HEK293 (cell line): ENCODE measurements at regions not wholly inside any gene's neighbourhood (a gene's known extent, or its start where the extent isn't known, plus 50 kb on each side); places are given as distances from the start of the nearest gene placed in this dataset.

Source experiments
- CTCF ChIA-PET: fragments of 350-600 bp; formaldehyde crosslinking; extraction: SDS; loops from one replicate; lab custom pipeline; 2021; ENCODE audit warnings: antibody characterized with exemption; lab: Yijun Ruan, JAX
- POLR2A ChIA-PET: fragments of 300-600 bp; formaldehyde crosslinking; extraction: SDS; loops from one replicate; lab custom pipeline; 2020; ENCODE audit warnings: antibody characterized with exemption, inconsistent platforms; lab: Yijun Ruan, JAX
- H3K27ac ChIP-seq: fragments of 200-500 bp; sonication (Bioruptor generic); 2 replicates; pipeline ENCODE4 v1.5.1; 2014; ENCODE audit warnings: low read depth, low read length, control low read depth, inconsistent platforms; ENCODE audit errors: extremely low read depth
- H3K36me3 ChIP-seq, 2 experiments: fragments of 200-500 bp in 1 of 2; sonication (Bioruptor generic) in 1 of 2; 1 replicate in 1 of 2; 2 replicates in 1 of 2; pipeline ENCODE4 v1.5.1; 2014 to 2017; ENCODE audit warnings: inconsistent platforms in 2 of 2, low read length in 2 of 2; ENCODE audit not compliant: control insufficient read depth in 2 of 2, insufficient read depth in 1 of 2
- H3K4me1 ChIP-seq: fragments of 200-500 bp; sonication (Bioruptor generic); 2 replicates; pipeline ENCODE4 v1.5.1; 2014; ENCODE audit warnings: mild to moderate bottlenecking, low read length, inconsistent platforms; ENCODE audit not compliant: control insufficient read depth, insufficient read depth
- H3K4me3 ChIP-seq: 2 replicates; pipeline ENCODE4 v1.5.1; 2011; ENCODE audit warnings: low read depth, mild to moderate bottlenecking, control low read depth, low read length, moderate library complexity
- H3K9me3 ChIP-seq: fragments of 200-500 bp; sonication (Bioruptor generic); 2 replicates; pipeline ENCODE4 v1.5.1; 2014; ENCODE audit warnings: low read depth, low read length, inconsistent platforms; ENCODE audit not compliant: control insufficient read depth, insufficient read depth
- GFI1B ChIP-seq: fragments of 450-650 bp; formaldehyde crosslinking; IDR thresholded peaks from 2 replicates; pipeline ENCODE4 v1.5.1; 2016; ENCODE audit warnings: missing biosample characterization, missing genetic modification characterization
- HOXD13 ChIP-seq: sonication (generic); formaldehyde crosslinking; IDR thresholded peaks from 2 replicates; pipeline ENCODE4 v1.8.0; 2022; ENCODE audit warnings: missing genetic modification reagents, borderline replicate concordance
- KLF1 ChIP-seq: fragments of 450-650 bp; formaldehyde crosslinking; IDR thresholded peaks from 2 replicates; pipeline ENCODE4 v1.5.1; 2016; ENCODE audit warnings: missing biosample characterization, missing genetic modification characterization
- PRDM2 ChIP-seq: fragments of 450-650 bp; formaldehyde crosslinking; IDR thresholded peaks from 2 replicates; pipeline ENCODE4 v1.5.1; 2016; ENCODE audit warnings: missing biosample characterization, missing genetic modification characterization, borderline replicate concordance
- SALL2 ChIP-seq: fragments of 450-650 bp; formaldehyde crosslinking; IDR thresholded peaks from 2 replicates; pipeline ENCODE4 v1.5.0; 2017; ENCODE audit warnings: missing biosample characterization, mild to moderate bottlenecking, missing genetic modification characterization, borderline replicate concordance
- ZIC2 ChIP-seq: fragments of 450-650 bp; formaldehyde crosslinking; IDR thresholded peaks from 2 replicates; pipeline ENCODE4 v1.5.1; 2016; ENCODE audit warnings: missing biosample characterization, missing genetic modification characterization
- ZNF169 ChIP-seq: fragments of 450-650 bp; formaldehyde crosslinking; IDR thresholded peaks from 2 replicates; pipeline ENCODE4 v1.5.1; 2016; ENCODE audit warnings: missing biosample characterization, missing genetic modification characterization
- ZNF341 ChIP-seq: fragments of 450-650 bp; formaldehyde crosslinking; IDR thresholded peaks from 2 replicates; pipeline ENCODE4; 2016; ENCODE audit warnings: low read depth, missing biosample characterization, missing genetic modification characterization
- ZNF473 ChIP-seq: fragments of 450-650 bp; formaldehyde crosslinking; IDR thresholded peaks from 2 replicates; pipeline ENCODE4 v1.5.1; 2017; ENCODE audit warnings: missing biosample characterization, missing genetic modification characterization
- ZNF610 ChIP-seq: fragments of 450-650 bp; formaldehyde crosslinking; IDR thresholded peaks from 2 replicates; pipeline ENCODE4 v1.5.1; 2016; ENCODE audit warnings: missing biosample characterization, missing genetic modification characterization, borderline replicate concordance
- ZNF792 ChIP-seq: fragments of 450-650 bp; formaldehyde crosslinking; IDR thresholded peaks from 2 replicates; pipeline ENCODE4 v1.5.1; 2016; ENCODE audit warnings: missing biosample characterization, missing genetic modification characterization
- TF ChIP-seq, protein P1 (sequence below): fragments of 450-650 bp; formaldehyde crosslinking; IDR thresholded peaks from 2 replicates; pipeline ENCODE4 v1.5.1; 2016; ENCODE audit warnings: missing biosample characterization, missing genetic modification characterization
- TF ChIP-seq, protein P2 (sequence below): IDR thresholded peaks from 2 replicates; pipeline ENCODE4 v1.6.1; 2011; ENCODE audit warnings: mild to moderate bottlenecking, low read depth, low read length, borderline replicate concordance
- TF ChIP-seq, protein P3 (sequence below): fragments of 450-650 bp; formaldehyde crosslinking; optimal IDR thresholded peaks from 2 replicates; pipeline ENCODE3; 2016; ENCODE audit warnings: missing biosample characterization, mild to moderate bottlenecking, missing genetic modification characterization

DNA sequence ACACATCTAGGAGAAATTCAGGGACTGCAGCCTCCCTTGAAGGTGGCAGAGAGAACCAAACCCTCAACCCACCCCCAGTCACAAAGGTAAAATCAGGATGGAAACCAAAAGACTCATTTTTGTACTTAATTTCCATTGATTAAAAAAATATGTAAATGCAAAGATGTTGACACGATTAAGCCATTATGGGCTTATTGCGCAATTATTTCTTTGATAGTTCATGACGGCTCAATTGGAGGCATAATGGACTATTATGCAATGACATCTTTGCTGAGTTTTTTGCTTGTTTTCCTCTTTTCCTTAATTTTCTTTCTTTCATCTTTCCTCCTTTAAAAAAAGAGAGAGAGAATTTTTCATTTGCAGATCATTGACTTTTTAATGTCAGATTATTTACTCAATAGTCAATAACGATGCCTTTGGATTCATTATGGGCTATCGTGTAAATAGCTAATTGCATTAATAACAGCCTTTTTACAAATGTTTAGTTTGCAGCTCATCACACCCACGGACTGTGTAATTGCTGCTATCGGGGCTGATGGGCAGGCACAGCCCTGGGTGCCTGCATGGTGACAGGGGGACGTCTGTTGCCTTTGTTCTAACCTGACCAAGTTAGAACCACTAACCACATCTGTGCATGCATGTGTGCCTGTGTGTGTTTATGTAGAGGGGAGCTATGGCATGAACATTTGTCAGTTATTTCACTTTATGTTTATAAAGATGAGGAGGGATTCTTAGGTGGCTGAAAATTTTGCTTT is 482.4 kb upstream of the TSHZ3 start (continued):
- TF ChIP-seq PRDM2 (no peak), ZIC2 (tag by site-specific recombination) (no peak), ZNF341 (no peak), ZNF792 (tag by site-specific recombination) (no peak), GFI1B (tag by site-specific recombination) (no peak)
- TF ChIP-seq, protein P1, sequence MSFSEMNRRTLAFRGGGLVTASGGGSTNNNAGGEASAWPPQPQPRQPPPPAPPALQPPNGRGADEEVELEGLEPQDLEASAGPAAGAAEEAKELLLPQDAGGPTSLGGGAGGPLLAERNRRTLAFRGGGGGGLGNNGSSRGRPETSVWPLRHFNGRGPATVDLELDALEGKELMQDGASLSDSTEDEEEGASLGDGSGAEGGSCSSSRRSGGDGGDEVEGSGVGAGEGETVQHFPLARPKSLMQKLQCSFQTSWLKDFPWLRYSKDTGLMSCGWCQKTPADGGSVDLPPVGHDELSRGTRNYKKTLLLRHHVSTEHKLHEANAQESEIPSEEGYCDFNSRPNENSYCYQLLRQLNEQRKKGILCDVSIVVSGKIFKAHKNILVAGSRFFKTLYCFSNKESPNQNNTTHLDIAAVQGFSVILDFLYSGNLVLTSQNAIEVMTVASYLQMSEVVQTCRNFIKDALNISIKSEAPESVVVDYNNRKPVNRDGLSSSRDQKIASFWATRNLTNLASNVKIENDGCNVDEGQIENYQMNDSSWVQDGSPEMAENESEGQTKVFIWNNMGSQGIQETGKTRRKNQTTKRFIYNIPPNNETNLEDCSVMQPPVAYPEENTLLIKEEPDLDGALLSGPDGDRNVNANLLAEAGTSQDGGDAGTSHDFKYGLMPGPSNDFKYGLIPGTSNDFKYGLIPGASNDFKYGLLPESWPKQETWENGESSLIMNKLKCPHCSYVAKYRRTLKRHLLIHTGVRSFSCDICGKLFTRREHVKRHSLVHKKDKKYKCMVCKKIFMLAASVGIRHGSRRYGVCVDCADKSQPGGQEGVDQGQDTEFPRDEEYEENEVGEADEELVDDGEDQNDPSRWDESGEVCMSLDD (tag by site-specific recombination), result no peak

DNA sequence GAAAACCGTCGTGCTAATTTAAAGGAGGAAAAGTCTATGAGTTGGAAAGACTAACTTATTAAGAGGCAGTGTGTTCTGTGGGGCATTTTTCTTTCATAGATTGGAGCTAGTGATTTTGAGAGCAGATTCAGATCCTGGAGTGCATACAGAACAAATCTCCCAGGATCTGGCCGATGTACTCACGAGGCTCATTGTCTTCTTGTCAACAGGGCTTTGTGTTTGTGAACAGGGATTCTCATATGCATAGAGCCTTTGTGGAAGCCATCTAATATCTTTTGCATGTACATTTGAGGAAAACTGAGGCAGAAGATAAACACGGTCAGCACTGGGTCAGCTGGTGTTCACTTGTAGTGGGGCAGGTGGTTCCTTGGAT is 482.9 kb upstream of the TSHZ3 start:
- no peaks in the 10 kb centered on the region for H3K36me3 ChIP-seq
- H3K9me3 ChIP-seq, result peaks cover 16% of the 10 kb centered on the region
- TF ChIP-seq ZNF610 (tag by site-specific recombination), result no peak
- TF ChIP-seq ZNF473 (tag by site-specific recombination), result no peak
- TF ChIP-seq KLF1 (tag by site-specific recombination), result no peak
- TF ChIP-seq, protein P2, sequence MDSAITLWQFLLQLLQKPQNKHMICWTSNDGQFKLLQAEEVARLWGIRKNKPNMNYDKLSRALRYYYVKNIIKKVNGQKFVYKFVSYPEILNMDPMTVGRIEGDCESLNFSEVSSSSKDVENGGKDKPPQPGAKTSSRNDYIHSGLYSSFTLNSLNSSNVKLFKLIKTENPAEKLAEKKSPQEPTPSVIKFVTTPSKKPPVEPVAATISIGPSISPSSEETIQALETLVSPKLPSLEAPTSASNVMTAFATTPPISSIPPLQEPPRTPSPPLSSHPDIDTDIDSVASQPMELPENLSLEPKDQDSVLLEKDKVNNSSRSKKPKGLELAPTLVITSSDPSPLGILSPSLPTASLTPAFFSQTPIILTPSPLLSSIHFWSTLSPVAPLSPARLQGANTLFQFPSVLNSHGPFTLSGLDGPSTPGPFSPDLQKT, result no peak
- no peak for TF ChIP-seq ZNF169
- no peak for TF ChIP-seq SALL2 (tag by site-specific recombination)
- TF ChIP-seq HOXD13 (CRISPR knock-in tag), result no peak
- TF ChIP-seq, protein P3, sequence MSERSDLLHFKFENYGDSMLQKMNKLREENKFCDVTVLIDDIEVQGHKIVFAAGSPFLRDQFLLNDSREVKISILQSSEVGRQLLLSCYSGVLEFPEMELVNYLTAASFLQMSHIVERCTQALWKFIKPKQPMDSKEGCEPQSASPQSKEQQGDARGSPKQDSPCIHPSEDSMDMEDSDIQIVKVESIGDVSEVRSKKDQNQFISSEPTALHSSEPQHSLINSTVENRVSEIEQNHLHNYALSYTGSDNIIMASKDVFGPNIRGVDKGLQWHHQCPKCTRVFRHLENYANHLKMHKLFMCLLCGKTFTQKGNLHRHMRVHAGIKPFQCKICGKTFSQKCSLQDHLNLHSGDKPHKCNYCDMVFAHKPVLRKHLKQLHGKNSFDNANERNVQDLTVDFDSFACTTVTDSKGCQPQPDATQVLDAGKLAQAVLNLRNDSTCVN, result no peak
- ChIA-PET CTCF (interaction anchor here (0.6 kb wide), 1 partner anchor 1547 kb away, joined by 4 read pairs; no protein-coding TSS in a partner anchor), POLR2A (no interaction called here)
- no peak overlapping the region for H3K4me3 ChIP-seq
- no peaks in the 10 kb centered on the region for H3K4me1 ChIP-seq
- H3K27ac ChIP-seq, result no peak overlapping the region
